Fibroblast of lung (primary cell): ENCODE measurements at regions not wholly inside any gene's neighbourhood (a gene's known extent, or its start where the extent isn't known, plus 50 kb on each side); places are given as distances from the start of the nearest gene placed in this dataset.

Experiments
- DNase-seq, 2 donors: peaks; one replicate each; pipeline versions ENCODE4 v3.0.0 to v3.0.0-alpha.2; 2010; ENCODE audit warnings: low read depth in 2 of 2
- H2AFZ ChIP-seq: 2 replicates; pipeline ENCODE4 v1.5.1; 2012; ENCODE audit warnings: low read length, control low read depth, inconsistent platforms
- H3K27ac ChIP-seq: 2 replicates; pipeline ENCODE4 v1.5.1; 2011; ENCODE audit warnings: low read length, control low read depth; ENCODE audit not compliant: insufficient read depth
- H3K27me3 ChIP-seq: 2 replicates; pipeline ENCODE4 v1.5.1; 2011; ENCODE audit warnings: mild to moderate bottlenecking, low read length; ENCODE audit not compliant: control insufficient read depth, insufficient read depth
- H3K36me3 ChIP-seq: 2 replicates; pipeline ENCODE4 v1.5.1; 2011; ENCODE audit warnings: low read length; ENCODE audit not compliant: control insufficient read depth, insufficient read depth
- H3K4me1 ChIP-seq: 2 replicates; pipeline ENCODE4 v1.5.1; 2011; ENCODE audit warnings: low read length; ENCODE audit not compliant: control insufficient read depth, insufficient read depth; ENCODE audit errors: extremely low read depth
- H3K4me2 ChIP-seq: 2 replicates; pipeline ENCODE4 v1.5.1; 2011; ENCODE audit warnings: low read length, control low read depth; ENCODE audit not compliant: insufficient read depth; ENCODE audit errors: extremely low read depth
- H3K4me3 ChIP-seq, 4 experiments: fragments of 200-600 bp in 1 of 4; sonication (generic) in 1 of 4; replicated peaks in 1 of 4; 2 replicates each; pipeline ENCODE4 v1.5.1; 2011 to 2016; ENCODE audit warnings: low read length in 4 of 4, low read depth in 3 of 4, mild to moderate bottlenecking in 3 of 4, control low read depth in 2 of 4, inconsistent platforms in 1 of 4, mixed read lengths in 1 of 4; ENCODE audit not compliant: insufficient read depth in 1 of 4; ENCODE audit errors: control extremely low read depth in 1 of 4
- H3K79me2 ChIP-seq: 2 replicates; pipeline ENCODE4 v1.5.1; 2012; ENCODE audit warnings: mild to moderate bottlenecking, low read length, inconsistent platforms; ENCODE audit not compliant: control insufficient read depth, insufficient read depth
- H3K9ac ChIP-seq: 2 replicates; pipeline ENCODE4 v1.5.1; 2011; ENCODE audit warnings: mild to moderate bottlenecking, low read length, control low read depth; ENCODE audit not compliant: insufficient read depth
- H3K9me3 ChIP-seq: 2 replicates; pipeline ENCODE4 v1.5.1; 2012; ENCODE audit warnings: low read depth, low read length; ENCODE audit not compliant: control insufficient read depth, insufficient read depth
- H4K20me1 ChIP-seq: 2 replicates; pipeline ENCODE4 v1.5.1; 2011; ENCODE audit warnings: low read length; ENCODE audit not compliant: control insufficient read depth, insufficient read depth; ENCODE audit errors: extremely low read depth
- EZH2 ChIP-seq: IDR thresholded peaks from 2 replicates; pipeline ENCODE4 v1.5.1; 2012; ENCODE audit warnings: low read length, control low read depth, mild to moderate bottlenecking; ENCODE audit errors: missing control alignments
- TF ChIP-seq, protein P1 (sequence below), 2 donors: IDR thresholded peaks in 1 of 2; conservative IDR thresholded peaks in 1 of 2; 1 replicate in 1 of 2; 2 replicates in 1 of 2; pipeline ENCODE4 v1.5.1; 2011 to 2012; ENCODE audit warnings: low read length in 2 of 2, control low read depth in 1 of 2, inconsistent platforms in 1 of 2, low read depth in 1 of 2, mild to moderate bottlenecking in 1 of 2

GRCh38 chr3:171953301-171954022, 85.9 kb upstream of the FNDC3B start:
- DNase-seq: no peak
- no peak overlapping the region for H3K4me2 ChIP-seq
- no peaks in the 10 kb centered on the region for H3K4me1 ChIP-seq
- H3K27me3 ChIP-seq: no peaks in the 10 kb centered on the region
- H4K20me1 ChIP-seq: no peaks in the 10 kb centered on the region
- no peak overlapping the region for H2AFZ ChIP-seq
- no peak overlapping the region for H3K27ac ChIP-seq
- H3K36me3 ChIP-seq: no peaks in the 10 kb centered on the region
- no peak overlapping the region for H3K4me3 ChIP-seq
- no peak for TF ChIP-seq EZH2
- TF ChIP-seq, protein P1, sequence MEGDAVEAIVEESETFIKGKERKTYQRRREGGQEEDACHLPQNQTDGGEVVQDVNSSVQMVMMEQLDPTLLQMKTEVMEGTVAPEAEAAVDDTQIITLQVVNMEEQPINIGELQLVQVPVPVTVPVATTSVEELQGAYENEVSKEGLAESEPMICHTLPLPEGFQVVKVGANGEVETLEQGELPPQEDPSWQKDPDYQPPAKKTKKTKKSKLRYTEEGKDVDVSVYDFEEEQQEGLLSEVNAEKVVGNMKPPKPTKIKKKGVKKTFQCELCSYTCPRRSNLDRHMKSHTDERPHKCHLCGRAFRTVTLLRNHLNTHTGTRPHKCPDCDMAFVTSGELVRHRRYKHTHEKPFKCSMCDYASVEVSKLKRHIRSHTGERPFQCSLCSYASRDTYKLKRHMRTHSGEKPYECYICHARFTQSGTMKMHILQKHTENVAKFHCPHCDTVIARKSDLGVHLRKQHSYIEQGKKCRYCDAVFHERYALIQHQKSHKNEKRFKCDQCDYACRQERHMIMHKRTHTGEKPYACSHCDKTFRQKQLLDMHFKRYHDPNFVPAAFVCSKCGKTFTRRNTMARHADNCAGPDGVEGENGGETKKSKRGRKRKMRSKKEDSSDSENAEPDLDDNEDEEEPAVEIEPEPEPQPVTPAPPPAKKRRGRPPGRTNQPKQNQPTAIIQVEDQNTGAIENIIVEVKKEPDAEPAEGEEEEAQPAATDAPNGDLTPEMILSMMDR (conservative IDR thresholded peaks at IDR 0.05 in 1 of 2, IDR thresholded peaks at IDR 0.05 in 1 of 2; ENCODE audit: low read depth in 1 of 2, low read length in 2 of 2): no peak
- H3K79me2 ChIP-seq: no peaks in the 10 kb centered on the region
- H3K9ac ChIP-seq: no peak overlapping the region
- H3K9me3 ChIP-seq: no peaks in the 10 kb centered on the region

DNA sequence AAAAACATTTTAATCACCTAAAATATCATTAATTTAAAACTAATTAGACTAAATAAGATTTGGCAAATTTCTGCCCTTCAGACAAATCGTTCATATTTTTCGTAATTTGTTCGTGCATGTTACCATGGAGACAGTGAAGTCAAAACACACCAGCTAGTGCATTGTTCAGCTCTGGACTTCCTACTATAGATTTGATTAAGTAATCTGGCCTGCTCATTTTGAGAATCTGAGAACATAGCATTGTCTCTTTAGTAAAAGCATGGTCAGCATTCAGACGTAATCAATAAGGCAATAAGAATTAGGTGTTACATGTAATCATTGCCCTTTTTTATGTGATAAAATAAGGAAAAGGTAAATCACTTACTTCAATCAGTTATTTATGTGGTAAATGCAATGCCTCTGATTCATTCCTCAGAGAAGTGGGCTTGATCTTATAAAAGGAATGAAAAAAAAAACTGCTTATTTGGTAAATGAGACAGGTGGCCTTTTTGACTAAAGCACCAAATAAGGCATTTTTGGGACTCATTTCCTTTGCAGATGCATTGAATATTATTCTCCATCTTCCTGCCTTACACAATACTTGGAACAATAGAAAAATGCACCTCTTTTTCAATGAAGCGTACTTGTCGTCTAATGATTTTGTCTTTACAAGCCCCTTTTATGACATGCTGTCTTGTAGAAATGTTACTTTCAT, 84.5 kb upstream of the FNDC3B start:
- no peaks in the 10 kb centered on the region for H3K79me2 ChIP-seq
- TF ChIP-seq EZH2: no peak
- TF ChIP-seq, protein P1 (conservative IDR thresholded peaks at IDR 0.05 in 1 of 2, IDR thresholded peaks at IDR 0.05 in 1 of 2; ENCODE audit: low read depth in 1 of 2, low read length in 2 of 2): no peak
- H3K27me3 ChIP-seq: no peaks in the 10 kb centered on the region
- H4K20me1 ChIP-seq: no peaks in the 10 kb centered on the region
- no peak overlapping the region for H3K9ac ChIP-seq
- no peak overlapping the region for H3K4me3 ChIP-seq
- no peaks in the 10 kb centered on the region for H3K36me3 ChIP-seq
- H3K27ac ChIP-seq: no peak overlapping the region
- H3K4me2 ChIP-seq: no peak overlapping the region
- DNase-seq: peak; percentile 38 to 62
- H3K9me3 ChIP-seq: no peaks in the 10 kb centered on the region
- H2AFZ ChIP-seq: no peak overlapping the region
- no peaks in the 10 kb centered on the region for H3K4me1 ChIP-seq

DNA sequence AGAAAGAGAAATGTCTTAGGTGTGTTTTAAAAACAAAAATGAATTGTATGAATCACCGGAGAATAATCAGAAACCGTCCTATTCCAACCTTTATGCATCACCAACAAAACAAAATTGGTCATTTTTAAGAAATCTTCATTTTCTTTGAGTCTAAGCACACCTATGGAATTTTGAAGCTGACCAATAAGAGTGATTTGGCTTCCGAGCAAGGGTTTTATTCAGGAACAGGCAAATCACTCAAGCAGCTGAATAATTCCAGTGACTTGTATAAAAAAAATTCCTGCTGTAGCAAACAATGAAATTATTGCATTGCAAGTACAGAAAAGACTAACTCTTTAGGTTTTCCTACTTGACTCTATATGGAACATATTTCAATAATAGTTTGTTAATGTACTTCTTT, 83.8 kb upstream of the FNDC3B start:
- Histone ChIP-seq H3K4me2 (no peak overlapping the region), H3K27ac (no peak overlapping the region), H3K9me3 (no peaks in the 10 kb centered on the region), H3K36me3 (no peaks in the 10 kb centered on the region), H3K27me3 (no peaks in the 10 kb centered on the region), H3K9ac (no peak overlapping the region), H3K4me3 (no peak overlapping the region), H4K20me1 (no peaks in the 10 kb centered on the region), H3K4me1 (no peaks in the 10 kb centered on the region), H2AFZ (no peak overlapping the region), H3K79me2 (no peaks in the 10 kb centered on the region)
- DNase-seq: peak in 1 of 2 donors; percentile 46
- TF ChIP-seq EZH2: no peak
- TF ChIP-seq, protein P1 (conservative IDR thresholded peaks at IDR 0.05 in 1 of 2, IDR thresholded peaks at IDR 0.05 in 1 of 2; ENCODE audit: low read depth in 1 of 2, low read length in 2 of 2): no peak
